IMR-90 (cell line): ENCODE measurements at regions not wholly inside any gene's neighbourhood (a gene's known extent, or its start where the extent isn't known, plus 50 kb on each side); places are given as distances from the start of the nearest gene placed in this dataset.
A peak's percentile ranks its signal among the peaks of the same experiment; 100 is the strongest.

Experiments
- ATAC-seq: fragments of 200-7000 bp; cut with Tn5 transposase; 2 replicates; pipeline ENCODE4 v1.9.1; 2020; ENCODE audit warnings: low read depth, mild to moderate bottlenecking, moderate library complexity
- BruUV-seq: library from RNA; stranded (reverse); fragments of 400-500 nt; replicated peaks from 2 replicates; lab custom pipeline; 2021; lab: Mats Ljungman, UMichigan
- CTCF ChIA-PET: fragments of 300-600 bp; formaldehyde crosslinking; extraction: SDS; loops from one replicate; lab custom pipeline; 2021; ENCODE audit warnings: antibody characterized with exemption; lab: Yijun Ruan, JAX
- POLR2A ChIA-PET: fragments of 300-600 bp; sonication (Branson Sonifier 250); formaldehyde crosslinking; loops from one replicate; lab custom pipeline; 2022; ENCODE audit warnings: antibody characterized with exemption; ENCODE audit not compliant: unreplicated experiment; lab: Charles Lee
- DNase-seq: peaks from one replicate; pipeline ENCODE4 v3.0.0; 2013
- H2AFZ ChIP-seq: replicated peaks from 2 replicates; pipeline ENCODE3; 2013; ENCODE audit warnings: low read length, mild to moderate bottlenecking; ENCODE audit not compliant: poor library complexity
- H2AK5ac ChIP-seq: 2 replicates; pipeline ENCODE4 v1.6.1; 2013; ENCODE audit warnings: low read depth, low read length, inconsistent platforms
- H2AK9ac ChIP-seq: replicated peaks from 2 replicates; pipeline ENCODE3; 2013; ENCODE audit warnings: mild to moderate bottlenecking, low read depth, low read length, moderate library complexity; ENCODE audit not compliant: poor library complexity
- H2BK120ac ChIP-seq: 2 replicates; pipeline ENCODE4 v1.6.1; 2013; ENCODE audit warnings: low read depth, low read length, inconsistent platforms
- H2BK15ac ChIP-seq: 3 replicates; pipeline ENCODE4 v1.6.1; 2013; ENCODE audit warnings: low read depth, low read length, inconsistent platforms
- H2BK20ac ChIP-seq: 2 replicates; pipeline ENCODE4 v1.6.1; 2013; ENCODE audit warnings: low read depth, mild to moderate bottlenecking, inconsistent platforms, low read length, moderate library complexity
- H2BK5ac ChIP-seq: 2 replicates; pipeline ENCODE4 v1.6.1; 2013; ENCODE audit warnings: mild to moderate bottlenecking, low read depth, low read length, inconsistent platforms; ENCODE audit not compliant: poor library complexity, severe bottlenecking
- H3K14ac ChIP-seq: replicated peaks from 2 replicates; pipeline ENCODE4 v1.6.1; 2013; ENCODE audit warnings: low read depth, low read length, inconsistent platforms
- H3K18ac ChIP-seq: 2 replicates; pipeline ENCODE4 v1.6.1; 2013; ENCODE audit warnings: low read depth, low read length, control low read depth
- H3K23ac ChIP-seq: 2 replicates; pipeline ENCODE4 v1.6.1; 2013; ENCODE audit warnings: low read depth, low read length, inconsistent platforms
- H3K27ac ChIP-seq: 2 replicates; pipeline ENCODE4 v1.5.1; 2013; ENCODE audit warnings: mild to moderate bottlenecking, control low read depth, low read length; ENCODE audit not compliant: insufficient read depth
- H3K27me3 ChIP-seq: 2 replicates; pipeline ENCODE4 v1.6.1; 2013; ENCODE audit warnings: low read length; ENCODE audit not compliant: control insufficient read depth, insufficient read depth
- H3K36me3 ChIP-seq: 2 replicates; pipeline ENCODE4 v1.6.1; 2013; ENCODE audit warnings: low read length, mixed read lengths; ENCODE audit not compliant: control insufficient read depth, insufficient read depth
- H3K4ac ChIP-seq: 2 replicates; pipeline ENCODE4 v1.6.1; 2013; ENCODE audit warnings: low read depth, low read length, inconsistent platforms
- H3K4me1 ChIP-seq: 2 replicates; pipeline ENCODE4 v1.6.1; 2013; ENCODE audit warnings: low read length, mixed read lengths; ENCODE audit not compliant: control insufficient read depth, insufficient read depth
- H3K4me2 ChIP-seq: 2 replicates; pipeline ENCODE4 v1.6.1; 2013; ENCODE audit warnings: low read depth, mild to moderate bottlenecking, control low read depth, low read length, moderate library complexity
- H3K4me3 ChIP-seq: 2 replicates; pipeline ENCODE4 v1.5.1; 2013; ENCODE audit warnings: low read depth, mild to moderate bottlenecking, control low read depth, low read length, moderate library complexity; ENCODE audit not compliant: insufficient read depth
- H3K56ac ChIP-seq: 2 replicates; pipeline ENCODE4 v1.6.1; 2013; ENCODE audit warnings: low read length, inconsistent platforms; ENCODE audit not compliant: insufficient read depth; ENCODE audit errors: extremely low read depth
- H3K79me1 ChIP-seq, 2 experiments: 2 replicates each; pipeline ENCODE4 v1.6.1; 2013; ENCODE audit warnings: low read length in 2 of 2, inconsistent platforms in 1 of 2, low read depth in 1 of 2
- H3K9ac ChIP-seq: 2 replicates; pipeline ENCODE4 v1.6.1; 2013; ENCODE audit warnings: low read depth, low read length, control low read depth
- H3K9me1 ChIP-seq: 2 replicates; pipeline ENCODE4 v1.6.1; 2013; ENCODE audit warnings: low read length, inconsistent platforms; ENCODE audit not compliant: insufficient read depth
- H3K9me3 ChIP-seq: 2 replicates; pipeline ENCODE4 v1.6.1; 2013; ENCODE audit warnings: low read length; ENCODE audit not compliant: control insufficient read depth, insufficient read depth
- H4K20me1 ChIP-seq: 2 replicates; pipeline ENCODE4 v1.6.1; 2013; ENCODE audit warnings: low read length, inconsistent platforms; ENCODE audit not compliant: insufficient read depth
- H4K5ac ChIP-seq: 2 replicates; pipeline ENCODE4 v1.6.1; 2013; ENCODE audit warnings: mild to moderate bottlenecking, low read depth, low read length, control low read depth
- H4K8ac ChIP-seq, 2 experiments: 2 replicates each; pipeline ENCODE4 v1.6.1; 2013; ENCODE audit warnings: low read depth in 2 of 2, low read length in 2 of 2, control low read depth in 1 of 2, inconsistent platforms in 1 of 2
- H4K91ac ChIP-seq: 2 replicates; pipeline ENCODE4 v1.6.1; 2013; ENCODE audit warnings: low read depth, low read length, inconsistent platforms; ENCODE audit not compliant: insufficient read depth
- POLR2A ChIP-seq: IDR thresholded peaks from 2 replicates; pipeline ENCODE4 v1.6.1; 2012; ENCODE audit warnings: mild to moderate bottlenecking, low read depth, low read length
- WGBS, 2 experiments: methylation state at CpG; one replicate each; pipeline versions ENCODE4 v1.1.5 to v1.1.7; 2013; ENCODE audit warnings: missing lambda C conversion rate in 2 of 2; ENCODE audit not compliant: insufficient read length in 1 of 2; ENCODE audit errors: extremely low coverage in 2 of 2; 5-methylcytosine and 5-hydroxymethylcytosine counted together
- dilution Hi-C: fragments of 300-500 bp; cut with HindIII; formaldehyde crosslinking; loops from one replicate; pipeline ENCODE4 v1.14.3; 2018; ENCODE audit warnings: low sequenced_read_pairs; ENCODE audit not compliant: unreplicated experiment
- in situ Hi-C: fragments of 300-500 bp; cut with MboI; formaldehyde crosslinking; loops from 3 replicates; pipeline ENCODE4 v1.14.3; 2019; ENCODE audit warnings: low sequenced_read_pairs, inconsistent platforms, mixed read lengths
- intact Hi-C: fragments of 100-400 bp; cut with micrococcal nuclease; formaldehyde crosslinking; loops from 2 replicates; pipeline ENCODE4 v1.10.0; 2022

- no peaks in the 10 kb centered on the region for H4K20me1 ChIP-seq
- H3K36me3 ChIP-seq = peaks cover 3% of the 10 kb centered on the region; the same call in 1 of the 2 replicates
- no peak for TF ChIP-seq POLR2A
- H3K27me3 ChIP-seq = no peaks in the 10 kb centered on the region
- H3K9me3 ChIP-seq = peaks cover 6% of the 10 kb centered on the region
- peak overlapping the region; percentile 50 for H4K5ac ChIP-seq
- no peak overlapping the region for H3K9ac ChIP-seq
- H4K8ac ChIP-seq = peak overlapping the region; percentile 38 to 89
- peak overlapping the region; percentile 87 for H3K23ac ChIP-seq
- H4K91ac ChIP-seq = peak overlapping the region; percentile 93
- DNase-seq = no peak
- peak overlapping the region; percentile 71 for H3K56ac ChIP-seq
- H3K79me1 ChIP-seq = 0 out of 4 replicates have a peak, but pooled peaks cover 0 to 8% of the 10 kb centered on the region in 2 experiments
- dilution Hi-C loops (no loop called here), in situ Hi-C loops (no loop called here), intact Hi-C loops (no loop called here)
- H3K4ac ChIP-seq = peak overlapping the region; percentile 94
- H3K9me1 ChIP-seq = peaks cover 14% of the 10 kb centered on the region
- H2BK5ac ChIP-seq = peak overlapping the region; percentile 94
- peak overlapping the region; percentile 97 for H2BK120ac ChIP-seq
- peak; percentile 33 for ATAC-seq
- peak overlapping the region; percentile 65 for H3K18ac ChIP-seq
- ChIA-PET CTCF (interaction anchor here (1.5 kb wide), 1 partner anchor 12 kb away, joined by 6 read pairs; no protein-coding TSS in a partner anchor), POLR2A (no interaction called here)
- H3K4me3 ChIP-seq = no peak overlapping the region
- peak overlapping the region; percentile 96 for H2BK20ac ChIP-seq
- peaks cover 26% of the 10 kb centered on the region for H3K4me1 ChIP-seq
- H2BK15ac ChIP-seq = peak overlapping the region; percentile 87; the same call in 2 of the 3 replicates
- peak overlapping the region; percentile 60; the same call in 1 of the 2 replicates for H3K4me2 ChIP-seq
- WGBS, 2 experiments = no CpG with 5 or more reads among the region's 2 CpGs
- H3K27ac ChIP-seq = peak overlapping the region; percentile 56
- H2AK5ac ChIP-seq = peak overlapping the region; percentile 76
- BruUV-seq = no TSS peak
- peak overlapping the region; percentile 77 for H2AK9ac ChIP-seq
- H3K14ac ChIP-seq = peak overlapping the region; percentile 93
- peak overlapping the region; percentile 64 for H2AFZ ChIP-seq
These were observed 87.0 kb upstream of the MAP4K3 start for GRCh38 chr2:39524061-39524460.
